ENCODE measurements at regions not wholly inside any gene's neighbourhood (a gene's known extent, or its start where the extent isn't known, plus 50 kb on each side); places are given as distances from the start of the nearest gene placed in this dataset.

GRCh38 chr4:155442267-155443105, 65.7 kb upstream of the MAP9 start:
- TF ChIP-seq CTCF (conservative IDR thresholded peaks at IDR 0.05; ENCODE audit: low read depth in 2 of 2) (peak; percentile 94 to 100), POLR2AphosphoS5 (IDR thresholded peaks at IDR 0.05; ENCODE audit: low read depth) (no peak), ZNF462 (CRISPR knock-in tag; IDR thresholded peaks at IDR 0.05) (no peak), REST (IDR thresholded peaks at IDR 0.05; ENCODE audit: unreplicated experiment) (no peak), ETS1 (IDR thresholded peaks at IDR 0.05) (no peak), EZH2 (IDR thresholded peaks at IDR 0.05; ENCODE audit: low read depth, unreplicated experiment) (no peak), CREB1 (CRISPR knock-in tag; IDR thresholded peaks at IDR 0.05; ENCODE audit: low read depth) (no peak)

Data from GM23338 (cell line).